Endothelial cell of umbilical vein (primary cell): ENCODE measurements at regions not wholly inside any gene's neighbourhood (a gene's known extent, or its start where the extent isn't known, plus 50 kb on each side); places are given as distances from the start of the nearest gene placed in this dataset.

Source experiments
- BruUV-seq: library from RNA; stranded (reverse); fragments of 400-500 nt; replicated peaks from 2 replicates; lab custom pipeline; 2021; lab: Mats Ljungman, UMichigan
- CTCF ChIA-PET: fragments of 300-600, 350-600 bp; sonication (Branson Sonifier 250); formaldehyde crosslinking; loops from one replicate; lab custom pipeline; 2021; ENCODE audit warnings: antibody characterized with exemption, inconsistent platforms; lab: Charles Lee
- POLR2A ChIA-PET: fragments of 300-600, 350-600 bp; sonication (Branson Sonifier 250); formaldehyde crosslinking; loops from one replicate; lab custom pipeline; 2021; ENCODE audit warnings: antibody characterized with exemption, inconsistent platforms; lab: Charles Lee
- DNase-seq: peaks from one replicate; pipeline ENCODE4 v3.0.0-alpha.2; 2011; ENCODE audit warnings: low read depth, low spot score
- FAIRE-seq: peaks from 2 replicates; lab custom pipeline; 2011; peaks lifted over from hg19 to GRCh38; lab: Jason Lieb, UNC
- H2AFZ ChIP-seq: 2 replicates; pipeline ENCODE4 v1.6.0; 2012; ENCODE audit warnings: low read depth, low read length, control low read depth, inconsistent platforms
- H3K27ac ChIP-seq: 2 replicates; pipeline ENCODE4 v1.5.1; 2011; ENCODE audit warnings: low read depth, mild to moderate bottlenecking, control low read depth, low read length, moderate library complexity; ENCODE audit not compliant: insufficient read depth
- H3K27me3 ChIP-seq, 2 experiments: 2 replicates each; pipeline versions ENCODE4 v1.6.0 to v1.6.1; 2011; ENCODE audit warnings: low read length in 2 of 2, mixed read lengths in 1 of 2; ENCODE audit not compliant: control insufficient read depth in 2 of 2, insufficient read depth in 2 of 2
- H3K36me3 ChIP-seq, 2 experiments: 2 replicates in 1 of 2; 3 replicates in 1 of 2; pipeline ENCODE4 v1.5.1; 2011; ENCODE audit warnings: low read length in 2 of 2, mild to moderate bottlenecking in 1 of 2, moderate library complexity in 1 of 2; ENCODE audit not compliant: control insufficient read depth in 2 of 2, insufficient read depth in 2 of 2; ENCODE audit errors: extremely low read depth in 1 of 2
- H3K4me1 ChIP-seq: 3 replicates; pipeline ENCODE4 v1.5.1; 2011; ENCODE audit warnings: mild to moderate bottlenecking, low read length; ENCODE audit not compliant: control insufficient read depth, insufficient read depth; ENCODE audit errors: extremely low read depth
- H3K4me2 ChIP-seq: 2 replicates; pipeline ENCODE4 v1.6.1; 2011; ENCODE audit warnings: low read length, control low read depth, mixed read lengths; ENCODE audit not compliant: insufficient read depth
- H3K4me3 ChIP-seq, 3 experiments: fragments of 200-600 bp in 1 of 3; sonication (generic), shearing (Covaris generic) in 1 of 3; replicated peaks in 1 of 3; 2 replicates each; pipeline ENCODE4 v1.5.1; 2011 to 2016; ENCODE audit warnings: control low read depth in 3 of 3, low read length in 3 of 3, mild to moderate bottlenecking in 2 of 3, inconsistent platforms in 1 of 3, low read depth in 1 of 3, moderate library complexity in 1 of 3; ENCODE audit not compliant: insufficient read depth in 1 of 3
- H3K79me2 ChIP-seq: 2 replicates; pipeline ENCODE4 v1.6.0; 2012; ENCODE audit warnings: low read length, inconsistent platforms; ENCODE audit not compliant: control insufficient read depth, insufficient read depth
- H3K9ac ChIP-seq: replicated peaks from 2 replicates; pipeline ENCODE3; 2011; ENCODE audit warnings: low read length, control low read depth; ENCODE audit not compliant: insufficient read depth; ENCODE audit errors: extremely low read depth
- H3K9me1 ChIP-seq: replicated peaks from 3 replicates; pipeline ENCODE4 v1.6.0; 2011; ENCODE audit warnings: mild to moderate bottlenecking, low read length; ENCODE audit not compliant: control insufficient read depth, insufficient read depth; ENCODE audit errors: extremely low read depth
- H3K9me3 ChIP-seq: replicated peaks from 2 replicates; pipeline ENCODE4 v1.5.1; 2012; ENCODE audit warnings: low read length, inconsistent platforms; ENCODE audit not compliant: control insufficient read depth, insufficient read depth
- H4K20me1 ChIP-seq: replicated peaks from 2 replicates; pipeline ENCODE3; 2011; ENCODE audit warnings: mild to moderate bottlenecking, low read length; ENCODE audit not compliant: control insufficient read depth, insufficient read depth; ENCODE audit errors: extremely low read depth
- CTCF ChIP-seq, 2 donors: IDR thresholded peaks; 1 replicate in 1 of 2; 2 replicates in 1 of 2; pipeline ENCODE4 v1.5.1; 2011; ENCODE audit warnings: low read length in 2 of 2, mild to moderate bottlenecking in 2 of 2, moderate library complexity in 2 of 2, control low read depth in 1 of 2, inconsistent platforms in 1 of 2, low read depth in 1 of 2; ENCODE audit not compliant: insufficient read depth in 1 of 2; ENCODE audit errors: extremely low read depth in 1 of 2
- EZH2 ChIP-seq: IDR thresholded peaks from 2 replicates; pipeline ENCODE4 v1.6.1; 2012; ENCODE audit warnings: borderline replicate concordance, low read depth, mild to moderate bottlenecking, moderate library complexity, low read length, inconsistent platforms; ENCODE audit not compliant: severe bottlenecking
- FOS ChIP-seq: IDR thresholded peaks from 2 replicates; pipeline ENCODE4 v1.6.1; 2011; ENCODE audit warnings: mild to moderate bottlenecking, low read length, moderate library complexity, borderline replicate concordance; ENCODE audit not compliant: insufficient read depth
- GATA2 ChIP-seq: IDR thresholded peaks from 2 replicates; pipeline ENCODE4 v1.7.0; 2011; ENCODE audit warnings: low read depth, mild to moderate bottlenecking, moderate library complexity, mixed read lengths, low read length; ENCODE audit not compliant: insufficient read length, insufficient read depth
- JUN ChIP-seq: IDR thresholded peaks from 2 replicates; pipeline ENCODE4 v1.6.1; 2011; ENCODE audit warnings: borderline replicate concordance, low read depth; ENCODE audit not compliant: insufficient read length, insufficient read depth
- MYC ChIP-seq: IDR thresholded peaks from one replicate; pipeline ENCODE4 v1.6.1; 2011; ENCODE audit warnings: mild to moderate bottlenecking, low read depth, low read length
- POLR2A ChIP-seq: IDR thresholded peaks from 2 replicates; pipeline ENCODE4 v1.6.1; 2012; ENCODE audit warnings: low read depth, mild to moderate bottlenecking, control low read depth, low read length
- POLR2AphosphoS5 ChIP-seq: IDR thresholded peaks from 2 replicates; pipeline ENCODE4 v1.6.1; 2012; ENCODE audit warnings: low read depth, mild to moderate bottlenecking, control low read depth, low read length, moderate library complexity; ENCODE audit not compliant: insufficient read depth
- dilution Hi-C: fragments of 300-500 bp; cut with MboI; formaldehyde crosslinking; loops from one replicate; pipeline ENCODE4 v1.15.0; 2019; ENCODE audit warnings: low sequenced_read_pairs; ENCODE audit not compliant: extremely low pct_ligation_motif_present
- intact Hi-C: fragments of 100-400 bp; cut with micrococcal nuclease; formaldehyde crosslinking; loops from one replicate; pipeline ENCODE4 v1.10.0; 2022
- TF ChIP-seq, protein P1 (sequence below): IDR thresholded peaks from 2 replicates; pipeline ENCODE4 v1.6.1; 2011; ENCODE audit not compliant: insufficient read depth, insufficient read length

GRCh38 chr5:82390088-82390487 is 111.9 kb upstream of the RPS23 start:
- H3K27me3 ChIP-seq: no peaks in the 10 kb centered on the region
- H3K4me1 ChIP-seq: peaks cover 39% of the 10 kb centered on the region
- H3K9ac ChIP-seq: no peak overlapping the region
- TF ChIP-seq GATA2 (no peak), POLR2AphosphoS5 (no peak), POLR2A (no peak), CTCF (IDR thresholded peaks at IDR 0.05; ENCODE audit: extremely low read depth in 1 of 2, insufficient read depth in 1 of 2, low read depth in 1 of 2, low read length in 2 of 2) (no peak), JUN (no peak), MYC (no peak), EZH2 (no peak), FOS (no peak)
- TF ChIP-seq, protein P1, sequence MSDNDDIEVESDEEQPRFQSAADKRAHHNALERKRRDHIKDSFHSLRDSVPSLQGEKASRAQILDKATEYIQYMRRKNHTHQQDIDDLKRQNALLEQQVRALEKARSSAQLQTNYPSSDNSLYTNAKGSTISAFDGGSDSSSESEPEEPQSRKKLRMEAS: no peak
- H3K9me3 ChIP-seq: no peaks in the 10 kb centered on the region
- H3K36me3 ChIP-seq: no peaks in the 10 kb centered on the region
- H2AFZ ChIP-seq: no peak overlapping the region
- intact Hi-C loops (no loop called here), dilution Hi-C loops (no loop called here)
- H3K27ac ChIP-seq: no peak overlapping the region
- H4K20me1 ChIP-seq: no peaks in the 10 kb centered on the region
- H3K4me3 ChIP-seq: no peak overlapping the region
- DNase-seq: no peak
- no TSS peak for BruUV-seq
- ChIA-PET CTCF (interaction anchor here (1.8 to 2.5 kb wide), 2 partner anchors 25 to 31 kb away, joined by 8 to 11 read pairs; no protein-coding TSS in a partner anchor), POLR2A (no interaction called here)
- H3K4me2 ChIP-seq: no peak overlapping the region
- H3K79me2 ChIP-seq: no peaks in the 10 kb centered on the region
- FAIRE-seq: no peak
- H3K9me1 ChIP-seq: no peaks in the 10 kb centered on the region
